HCT116 (cell line): ENCODE measurements at regions not wholly inside any gene's neighbourhood (a gene's known extent, or its start where the extent isn't known, plus 50 kb on each side); places are given as distances from the start of the nearest gene placed in this dataset.

Experiments
- ATAC-seq: fragments of 200-7000 bp; cut with Tn5 transposase; 2 replicates; pipeline ENCODE4 v1.9.1; 2020; ENCODE audit warnings: mild to moderate bottlenecking, moderate library complexity
- BruUV-seq: library from RNA; stranded (reverse); fragments of 400-500 nt; replicated peaks from 2 replicates; lab custom pipeline; 2021; lab: Mats Ljungman, UMichigan
- CTCF ChIA-PET: fragments of 300-600 bp; sonication (Branson Sonifier 250); formaldehyde crosslinking; loops from one replicate; lab custom pipeline; 2021; ENCODE audit warnings: antibody characterized with exemption; lab: Charles Lee
- POLR2A ChIA-PET: fragments of 300-600, 350-600 bp; sonication (Branson Sonifier 250); formaldehyde crosslinking; loops from one replicate; lab custom pipeline; 2021; ENCODE audit warnings: antibody characterized with exemption; lab: Charles Lee
- RAD21 ChIA-PET, 2 experiments: fragments of 300-600 bp; sonication (Branson Sonifier 250); formaldehyde crosslinking; loops; one replicate each; lab custom pipeline; 2023; ENCODE audit warnings: low total read pairs in 2 of 2; ENCODE audit not compliant: uncharacterized antibody in 2 of 2, unreplicated experiment in 2 of 2, low non-redundant PET in 1 of 2; lab: Charles Lee
- DNase-seq: peaks from one replicate; pipeline ENCODE4 v3.0.0-alpha.2; 2010; ENCODE audit warnings: low read depth, low spot score
- H2AFZ ChIP-seq: fragments of 200-600 bp; shearing (Covaris generic), sonication (generic); 2 replicates; pipeline ENCODE4 v1.6.1; 2017; ENCODE audit warnings: low read depth, mixed run types, mixed read lengths, antibody characterized with exemption, low read length; ENCODE audit not compliant: poor library complexity, severe bottlenecking
- H3K27ac ChIP-seq: 2 replicates; pipeline ENCODE4 v1.5.1; 2012; ENCODE audit warnings: low read depth, low read length
- H3K27me3 ChIP-seq: fragments of 200-600 bp; sonication (generic); 2 replicates; pipeline ENCODE4 v1.6.1; 2016; ENCODE audit warnings: mixed run types, low read length, mixed read lengths; ENCODE audit not compliant: insufficient read depth
- H3K36me3 ChIP-seq, 2 experiments: fragments of 200-500 bp in 1 of 2; fragments of 200-600 bp in 1 of 2; sonication (Bioruptor generic) in 1 of 2; sonication (generic) in 1 of 2; 2 replicates each; pipeline versions ENCODE4 v1.5.1 to v1.6.1; 2014 to 2016; ENCODE audit warnings: low read length in 2 of 2, inconsistent platforms in 1 of 2, mixed read lengths in 1 of 2, mixed run types in 1 of 2; ENCODE audit not compliant: insufficient read depth in 2 of 2, control insufficient read depth in 1 of 2
- H3K4me1 ChIP-seq, 2 experiments: fragments of 200-600 bp in 1 of 2; sonication (generic) in 1 of 2; 2 replicates each; pipeline versions ENCODE4 v1.5.1 to v1.6.1; 2012 to 2017; ENCODE audit warnings: low read length in 2 of 2, inconsistent platforms in 1 of 2, mild to moderate bottlenecking in 1 of 2, mixed read lengths in 1 of 2, mixed run types in 1 of 2, moderate library complexity in 1 of 2; ENCODE audit not compliant: insufficient read depth in 2 of 2, control insufficient read depth in 1 of 2
- H3K4me2 ChIP-seq: fragments of 200-600 bp; sonication (generic); 2 replicates; pipeline ENCODE4 v1.6.1; 2017; ENCODE audit warnings: mixed run types, low read length, mixed read lengths
- H3K4me3 ChIP-seq, 2 experiments: fragments of 200-600 bp in 1 of 2; sonication (generic) in 1 of 2; replicated peaks in 1 of 2; 2 replicates each; pipeline ENCODE4 v1.5.1; 2011 to 2016; ENCODE audit warnings: low read length in 2 of 2, control low read depth in 1 of 2, low read depth in 1 of 2, mild to moderate bottlenecking in 1 of 2, mixed read lengths in 1 of 2, mixed run types in 1 of 2
- H3K79me2 ChIP-seq: fragments of 200-600 bp; sonication (generic); 2 replicates; pipeline ENCODE4 v1.6.1; 2017; ENCODE audit warnings: mild to moderate bottlenecking, mixed run types, low read length, moderate library complexity, mixed read lengths; ENCODE audit not compliant: insufficient read depth
- H3K9ac ChIP-seq: fragments of 200-600 bp; sonication (generic); 2 replicates; pipeline ENCODE4 v1.6.1; 2016; ENCODE audit warnings: low read length, mixed read lengths
- H3K9me2 ChIP-seq: fragments of 200-600 bp; sonication (generic), shearing (Covaris generic); 2 replicates; pipeline ENCODE4 v1.6.1; 2017; ENCODE audit warnings: mixed run types, mild to moderate bottlenecking, moderate library complexity; ENCODE audit not compliant: insufficient read depth
- H3K9me3 ChIP-seq, 2 experiments: fragments of 200-500 bp in 1 of 2; fragments of 200-600 bp in 1 of 2; sonication (Bioruptor generic) in 1 of 2; sonication (generic) in 1 of 2; 2 replicates each; pipeline ENCODE4 v1.6.1; 2014 to 2017; ENCODE audit warnings: low read length in 2 of 2, mixed read lengths in 2 of 2, inconsistent platforms in 1 of 2, low read depth in 1 of 2, mild to moderate bottlenecking in 1 of 2, mixed run types in 1 of 2, moderate library complexity in 1 of 2; ENCODE audit not compliant: control insufficient read depth in 1 of 2, insufficient read depth in 1 of 2
- H4K20me1 ChIP-seq: fragments of 200-600 bp; sonication (generic), shearing (Covaris generic); 2 replicates; pipeline ENCODE4 v1.6.1; 2017; ENCODE audit warnings: mixed run types, mild to moderate bottlenecking, moderate library complexity; ENCODE audit not compliant: insufficient read depth
- EGR1 ChIP-seq: IDR thresholded peaks from 2 replicates; pipeline ENCODE4 v1.6.1; 2012; ENCODE audit warnings: low read depth
- ELF1 ChIP-seq: IDR thresholded peaks from 2 replicates; pipeline ENCODE4 v1.6.1; 2012; ENCODE audit warnings: low read depth, borderline replicate concordance
- EZH2phosphoT487 ChIP-seq: fragments of 200-600 bp; IDR thresholded peaks from 2 replicates; pipeline ENCODE4 v1.6.1; 2018; ENCODE audit warnings: antibody characterized with exemption, borderline replicate concordance
- FOSL1 ChIP-seq: IDR thresholded peaks from 2 replicates; pipeline ENCODE4 v1.6.1; 2012; ENCODE audit warnings: low read depth
- POLR2A ChIP-seq: IDR thresholded peaks from 2 replicates; pipeline ENCODE4 v1.7.0; 2011; ENCODE audit warnings: borderline replicate concordance; ENCODE audit not compliant: insufficient read depth, insufficient read length; ENCODE audit errors: extremely low read depth
- POLR2AphosphoS5 ChIP-seq: IDR thresholded peaks from 2 replicates; pipeline ENCODE4 v1.6.1; 2011; ENCODE audit warnings: mild to moderate bottlenecking, low read depth, low read length, moderate library complexity
- RAD21 ChIP-seq: IDR thresholded peaks from 2 replicates; pipeline ENCODE4 v1.6.1; 2012; ENCODE audit warnings: low read depth, mild to moderate bottlenecking
- SIN3A ChIP-seq: IDR thresholded peaks from 2 replicates; pipeline ENCODE4 v1.6.1; 2012; ENCODE audit warnings: low read depth
- TCF7L2 ChIP-seq: IDR thresholded peaks from 2 replicates; pipeline ENCODE4 v1.7.0; 2011; ENCODE audit warnings: borderline replicate concordance, inconsistent platforms; ENCODE audit not compliant: insufficient read depth, insufficient read length; ENCODE audit errors: extremely low read depth
- intact Hi-C: fragments of 100-400 bp; cut with micrococcal nuclease; formaldehyde crosslinking; loops from 2 replicates; pipeline ENCODE4 v1.10.0; 2022
- TF ChIP-seq, protein P1 (sequence below): IDR thresholded peaks from 2 replicates; pipeline ENCODE4 v1.6.1; 2012
- TF ChIP-seq, protein P2 (sequence below): IDR thresholded peaks from 2 replicates; pipeline ENCODE4 v1.6.1; 2012; ENCODE audit warnings: low read depth

DNA sequence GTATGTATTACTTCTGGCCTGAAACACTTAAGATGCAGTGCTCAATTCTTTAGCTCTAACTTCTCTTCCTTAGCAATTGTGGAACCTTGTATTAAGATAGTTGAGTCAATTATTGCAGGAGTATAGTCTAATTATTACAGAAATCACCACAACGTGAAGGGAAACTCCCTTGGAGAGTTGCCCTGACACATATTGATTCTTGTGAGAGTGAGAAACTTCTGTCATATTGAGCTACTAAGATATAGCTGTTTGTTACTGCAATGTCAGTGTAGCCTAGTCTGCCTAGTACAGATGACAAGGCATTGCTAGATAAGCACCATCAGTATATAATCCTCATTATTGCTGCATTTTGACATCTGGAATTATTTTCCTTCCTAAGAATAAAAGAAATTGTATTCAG lies 82.7 kb upstream of the TEX13C start:
- no peak overlapping the region for H3K27ac ChIP-seq
- BruUV-seq: no TSS peak
- no peaks in the 10 kb centered on the region for H3K27me3 ChIP-seq
- CTCF ChIA-PET: no interaction called here
- no peak overlapping the region for H3K9ac ChIP-seq
- DNase-seq: no peak
- H2AFZ ChIP-seq: no peak overlapping the region
- no peak for TF ChIP-seq FOSL1
- no peak for TF ChIP-seq RAD21
- TF ChIP-seq, protein P1, sequence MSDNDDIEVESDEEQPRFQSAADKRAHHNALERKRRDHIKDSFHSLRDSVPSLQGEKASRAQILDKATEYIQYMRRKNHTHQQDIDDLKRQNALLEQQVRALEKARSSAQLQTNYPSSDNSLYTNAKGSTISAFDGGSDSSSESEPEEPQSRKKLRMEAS: no peak
- no peak for TF ChIP-seq EGR1
- no peak for TF ChIP-seq POLR2AphosphoS5
- no peak for TF ChIP-seq SIN3A
- TF ChIP-seq POLR2A: no peak
- TF ChIP-seq, protein P2, sequence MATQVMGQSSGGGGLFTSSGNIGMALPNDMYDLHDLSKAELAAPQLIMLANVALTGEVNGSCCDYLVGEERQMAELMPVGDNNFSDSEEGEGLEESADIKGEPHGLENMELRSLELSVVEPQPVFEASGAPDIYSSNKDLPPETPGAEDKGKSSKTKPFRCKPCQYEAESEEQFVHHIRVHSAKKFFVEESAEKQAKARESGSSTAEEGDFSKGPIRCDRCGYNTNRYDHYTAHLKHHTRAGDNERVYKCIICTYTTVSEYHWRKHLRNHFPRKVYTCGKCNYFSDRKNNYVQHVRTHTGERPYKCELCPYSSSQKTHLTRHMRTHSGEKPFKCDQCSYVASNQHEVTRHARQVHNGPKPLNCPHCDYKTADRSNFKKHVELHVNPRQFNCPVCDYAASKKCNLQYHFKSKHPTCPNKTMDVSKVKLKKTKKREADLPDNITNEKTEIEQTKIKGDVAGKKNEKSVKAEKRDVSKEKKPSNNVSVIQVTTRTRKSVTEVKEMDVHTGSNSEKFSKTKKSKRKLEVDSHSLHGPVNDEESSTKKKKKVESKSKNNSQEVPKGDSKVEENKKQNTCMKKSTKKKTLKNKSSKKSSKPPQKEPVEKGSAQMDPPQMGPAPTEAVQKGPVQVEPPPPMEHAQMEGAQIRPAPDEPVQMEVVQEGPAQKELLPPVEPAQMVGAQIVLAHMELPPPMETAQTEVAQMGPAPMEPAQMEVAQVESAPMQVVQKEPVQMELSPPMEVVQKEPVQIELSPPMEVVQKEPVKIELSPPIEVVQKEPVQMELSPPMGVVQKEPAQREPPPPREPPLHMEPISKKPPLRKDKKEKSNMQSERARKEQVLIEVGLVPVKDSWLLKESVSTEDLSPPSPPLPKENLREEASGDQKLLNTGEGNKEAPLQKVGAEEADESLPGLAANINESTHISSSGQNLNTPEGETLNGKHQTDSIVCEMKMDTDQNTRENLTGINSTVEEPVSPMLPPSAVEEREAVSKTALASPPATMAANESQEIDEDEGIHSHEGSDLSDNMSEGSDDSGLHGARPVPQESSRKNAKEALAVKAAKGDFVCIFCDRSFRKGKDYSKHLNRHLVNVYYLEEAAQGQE: no peak
- TF ChIP-seq TCF7L2: no peak
- TF ChIP-seq EZH2phosphoT487: no peak
- TF ChIP-seq ELF1: no peak
- TF ChIP-seq, all 23 proteins: peak for 0
- no peaks in the 10 kb centered on the region for H3K4me1 ChIP-seq
- no peaks in the 10 kb centered on the region for H3K9me3 ChIP-seq
- H3K79me2 ChIP-seq: no peaks in the 10 kb centered on the region
- H4K20me1 ChIP-seq: no peaks in the 10 kb centered on the region
- H3K36me3 ChIP-seq: no peaks in the 10 kb centered on the region
- POLR2A ChIA-PET: no interaction called here
- H3K4me3 ChIP-seq: no peak overlapping the region
- RAD21 ChIA-PET: no interaction called here
- ATAC-seq: no peak
- H3K9me2 ChIP-seq: no peaks in the 10 kb centered on the region
- intact Hi-C loops: no loop called here
- no peak overlapping the region for H3K4me2 ChIP-seq
